Liver (tissue), 7 donors: ENCODE measurements at regions not wholly inside any gene's neighbourhood (a gene's known extent, or its start where the extent isn't known, plus 50 kb on each side); places are given as distances from the start of the nearest gene placed in this dataset.

Experiments used
- DNase-seq: peaks from one replicate; pipeline ENCODE4 v3.0.0-alpha.2; 2017; ENCODE audit warnings: low spot score
- H3K27ac ChIP-seq, 2 donors: one replicate each; pipeline ENCODE4 v1.7.0; 2013; ENCODE audit warnings: inconsistent platforms in 2 of 2, low read length in 2 of 2, control low read depth in 1 of 2, low read depth in 1 of 2, mild to moderate bottlenecking in 1 of 2
- H3K27me3 ChIP-seq, 4 donors: one replicate each; pipeline versions ENCODE4 v1.6.1 to v1.7.0; 2013; ENCODE audit warnings: low read length in 3 of 4, inconsistent platforms in 1 of 4, mild to moderate bottlenecking in 1 of 4, moderate library complexity in 1 of 4; ENCODE audit not compliant: control insufficient read depth in 4 of 4, insufficient read depth in 4 of 4
- H3K36me3 ChIP-seq, 4 donors: one replicate each; pipeline versions ENCODE4 v1.6.1 to v1.7.0; 2013; ENCODE audit warnings: low read length in 3 of 4, mild to moderate bottlenecking in 3 of 4, low read depth in 1 of 4, moderate library complexity in 1 of 4; ENCODE audit not compliant: control insufficient read depth in 4 of 4, insufficient read depth in 3 of 4
- H3K4me1 ChIP-seq, 4 donors: one replicate each; pipeline versions ENCODE4 v1.6.1 to v1.7.0; 2013; ENCODE audit warnings: low read length in 3 of 4, mild to moderate bottlenecking in 3 of 4, moderate library complexity in 1 of 4; ENCODE audit not compliant: control insufficient read depth in 4 of 4, insufficient read depth in 4 of 4
- H3K4me3 ChIP-seq, 3 donors: one replicate each; pipeline versions ENCODE4 v1.6.1 to v1.7.0; 2013; ENCODE audit warnings: low read length in 3 of 3, control low read depth in 1 of 3, low read depth in 1 of 3, mild to moderate bottlenecking in 1 of 3
- H3K9ac ChIP-seq, 2 donors: one replicate each; pipeline ENCODE4 v1.7.0; 2013; ENCODE audit warnings: low read length in 2 of 2, mild to moderate bottlenecking in 2 of 2, moderate library complexity in 2 of 2, control low read depth in 1 of 2, low read depth in 1 of 2
- H3K9me3 ChIP-seq, 4 donors: one replicate each; pipeline versions ENCODE4 v1.6.1 to v1.7.0; 2013; ENCODE audit warnings: low read length in 3 of 4; ENCODE audit not compliant: control insufficient read depth in 4 of 4
- ATF3 ChIP-seq: IDR thresholded peaks from 2 replicates; pipeline ENCODE4 v1.6.1; 2016; ENCODE audit warnings: antibody characterized with exemption
- FOXA2 ChIP-seq: IDR thresholded peaks from 2 replicates; pipeline ENCODE4 v1.6.1; 2016; ENCODE audit warnings: antibody characterized with exemption
- GABPA ChIP-seq, 2 donors: IDR thresholded peaks in 1 of 2; conservative IDR thresholded peaks in 1 of 2; 2 replicates each; pipeline ENCODE4 v1.6.1; 2016; ENCODE audit warnings: antibody characterized with exemption in 2 of 2, mild to moderate bottlenecking in 1 of 2, moderate library complexity in 1 of 2
- HNF4G ChIP-seq: IDR thresholded peaks from 2 replicates; pipeline ENCODE4 v1.6.1; 2016; ENCODE audit warnings: antibody characterized with exemption
- MAX ChIP-seq: IDR thresholded peaks from 2 replicates; pipeline ENCODE4 v1.6.1; 2016; ENCODE audit warnings: antibody characterized with exemption
- NR2F2 ChIP-seq: IDR thresholded peaks from 2 replicates; pipeline ENCODE4 v1.6.1; 2016; ENCODE audit warnings: antibody characterized with exemption
- RAD21 ChIP-seq, 2 donors: IDR thresholded peaks; 2 replicates each; pipeline ENCODE4 v1.6.1; 2016; ENCODE audit warnings: antibody characterized with exemption in 2 of 2, mild to moderate bottlenecking in 2 of 2
- REST ChIP-seq: IDR thresholded peaks from 2 replicates; pipeline ENCODE4 v1.6.1; 2016; ENCODE audit warnings: antibody characterized with exemption, mild to moderate bottlenecking
- RXRA ChIP-seq, 2 donors: IDR thresholded peaks; 2 replicates each; pipeline ENCODE4 v1.6.1; 2017 to 2018; ENCODE audit warnings: antibody characterized with exemption in 2 of 2, mild to moderate bottlenecking in 1 of 2
- SP1 ChIP-seq: IDR thresholded peaks from 2 replicates; pipeline ENCODE4 v1.6.1; 2018; ENCODE audit warnings: antibody characterized with exemption, mild to moderate bottlenecking
- TAF1 ChIP-seq: conservative IDR thresholded peaks from 2 replicates; pipeline ENCODE4 v1.6.1; 2016; ENCODE audit warnings: antibody characterized with exemption, mild to moderate bottlenecking
- WGBS: extraction: QIAGEN DNeasy Blood & Tissue Kit; methylation state at CpG from one replicate; pipeline ENCODE4 v1.1.7; 2013; 5-methylcytosine and 5-hydroxymethylcytosine counted together
- donor health status: healthy.
- donor health status: healthy.
- donor health status: healthy.
- donor health status: healthy.

- TF ChIP-seq REST (no peak), MAX (no peak), FOXA2 (no peak), TAF1 (no peak), SP1 (no peak)
Measured at GRCh38 chr20:47944682-47945081, 159.4 kb upstream of the SULF2 start (continued).

GRCh38 chr20:47941869-47942268 lies 156.6 kb upstream of the SULF2 start:
- H3K4me3 ChIP-seq, result no peak overlapping the region
- H3K4me1 ChIP-seq, result no peaks in the 10 kb centered on the region
- no peak overlapping the region for H3K27ac ChIP-seq
- no peaks in the 10 kb centered on the region for H3K36me3 ChIP-seq
- peaks cover 0 to 3% (median 0%) of the 10 kb centered on the region in 4 donors for H3K27me3 ChIP-seq
- H3K9ac ChIP-seq, result no peak overlapping the region
- WGBS, result 93% methylated on average over 2 of the region's 2 CpGs
- H3K9me3 ChIP-seq, result no peaks in the 10 kb centered on the region
- no peak for DNase-seq
- TF ChIP-seq TAF1 (no peak), ATF3 (no peak), NR2F2 (no peak), SP1 (no peak), GABPA (IDR thresholded peaks at IDR 0.05 in 1 of 2, conservative IDR thresholded peaks at IDR 0.05 in 1 of 2) (no peak), RAD21 (IDR thresholded peaks at IDR 0.05) (no peak), HNF4G (no peak), RXRA (IDR thresholded peaks at IDR 0.05) (no peak)

- H3K4me1 ChIP-seq, result no peaks in the 10 kb centered on the region
- H3K36me3 ChIP-seq, result no peaks in the 10 kb centered on the region
- DNase-seq, result no peak
- H3K9me3 ChIP-seq, result no peaks in the 10 kb centered on the region
- no peak overlapping the region for H3K9ac ChIP-seq
- H3K27me3 ChIP-seq, result peaks cover 0 to 3% (median 0%) of the 10 kb centered on the region in 4 donors
- WGBS, result 89% methylated on average over 8 of the region's 8 CpGs
- TF ChIP-seq REST (no peak), HNF4G (no peak)
- no peak overlapping the region for H3K27ac ChIP-seq
- no peak overlapping the region for H3K4me3 ChIP-seq
Measured at GRCh38 chr20:47940101-47940813, 155.0 kb upstream of the SULF2 start.
